GM23338 (cell line): ENCODE measurements at regions not wholly inside any gene's neighbourhood (a gene's known extent, or its start where the extent isn't known, plus 50 kb on each side); places are given as distances from the start of the nearest gene placed in this dataset.

Experiments
- ATAC-seq: fragments of 200-7000 bp; cut with Tn5 transposase; 3 replicates; pipeline ENCODE4 v1.9.1; 2020
- DNase-seq: peaks from one replicate; pipeline ENCODE4 v3.0.0-alpha.2; 2015; ENCODE audit warnings: low spot score
- H2AFZ ChIP-seq: fragments of 200-600 bp; sonication (generic); 2 replicates; pipeline ENCODE4 v1.8.0; 2016; ENCODE audit warnings: antibody characterized with exemption, mild to moderate bottlenecking, moderate library complexity
- H3F3A ChIP-seq: fragments of 200-600 bp; sonication (generic); replicated peaks from 2 replicates; pipeline ENCODE4 v1.8.0; 2017; ENCODE audit warnings: antibody characterized with exemption, mixed run types, low read depth
- H3K27ac ChIP-seq: fragments of 200-600 bp; sonication (generic); 2 replicates; pipeline ENCODE4 v1.6.1; 2016; ENCODE audit warnings: low read depth
- H3K27me3 ChIP-seq: fragments of 200-600 bp; sonication (generic); 2 replicates; pipeline ENCODE4 v1.8.0; 2016; ENCODE audit warnings: mild to moderate bottlenecking, mixed run types, moderate library complexity; ENCODE audit not compliant: insufficient read depth
- H3K36me3 ChIP-seq: fragments of 200-600 bp; sonication (generic); 2 replicates; pipeline ENCODE4 v1.8.0; 2016; ENCODE audit warnings: mild to moderate bottlenecking; ENCODE audit not compliant: insufficient read depth
- H3K4me1 ChIP-seq: fragments of 200-600 bp; sonication (generic); 2 replicates; pipeline ENCODE4 v1.8.0; 2016; ENCODE audit warnings: mild to moderate bottlenecking, moderate library complexity; ENCODE audit not compliant: insufficient read depth
- H3K4me2 ChIP-seq: fragments of 200-600 bp; sonication (generic); 2 replicates; pipeline ENCODE4 v1.7.1; 2017; ENCODE audit warnings: mixed run types
- H3K4me3 ChIP-seq: fragments of 200-600 bp; sonication (generic); 2 replicates; pipeline ENCODE4 v1.6.1; 2016; ENCODE audit warnings: mixed run types
- H3K79me2 ChIP-seq: fragments of 200-600 bp; sonication (generic); replicated peaks from 2 replicates; pipeline ENCODE4 v1.8.0; 2017; ENCODE audit warnings: mild to moderate bottlenecking; ENCODE audit not compliant: insufficient read depth
- H3K9me2 ChIP-seq: fragments of 200-600 bp; sonication (generic); 2 replicates; pipeline ENCODE4 v1.8.0; 2017; ENCODE audit not compliant: insufficient read depth
- H4K20me1 ChIP-seq: fragments of 200-600 bp; sonication (generic); replicated peaks from 2 replicates; pipeline ENCODE4 v1.8.0; 2017; ENCODE audit warnings: mild to moderate bottlenecking; ENCODE audit not compliant: insufficient read depth
- H3K27ac Mint-ChIP-seq: 2 replicates; pipeline ENCODE4 v1.8.0; 2020; ENCODE audit warnings: inconsistent platforms, mild to moderate bottlenecking, moderate library complexity, mixed read lengths
- H3K27me3 Mint-ChIP-seq: 3 replicates; pipeline ENCODE4 v1.8.0; 2022; ENCODE audit warnings: low read depth, mild to moderate bottlenecking, moderate library complexity, mixed read lengths, inconsistent platforms; ENCODE audit not compliant: insufficient read depth, poor library complexity
- H3K36me3 Mint-ChIP-seq: 3 replicates; pipeline ENCODE4 v1.8.0; 2021; ENCODE audit warnings: low read depth, mild to moderate bottlenecking, inconsistent platforms, moderate library complexity, mixed read lengths
- H3K4me1 Mint-ChIP-seq: 3 replicates; pipeline ENCODE4 v1.8.0; 2020; ENCODE audit warnings: mild to moderate bottlenecking, inconsistent platforms, mixed read lengths
- H3K4me3 Mint-ChIP-seq: 3 replicates; pipeline ENCODE4 v1.8.0; 2021; ENCODE audit warnings: moderate library complexity, mild to moderate bottlenecking, inconsistent platforms, mixed read lengths
- H3K9me3 Mint-ChIP-seq: 3 replicates; pipeline ENCODE4 v1.8.0; 2020; ENCODE audit warnings: moderate library complexity, mild to moderate bottlenecking, inconsistent platforms, mixed read lengths
- CREB1 ChIP-seq: fragments of 250-450 bp; sonication (Bioruptor Pico); IDR thresholded peaks from 2 replicates; pipeline ENCODE4 v1.5.0; 2020; ENCODE audit warnings: low read depth, mild to moderate bottlenecking, moderate library complexity
- EZH2 ChIP-seq: fragments of 200-600 bp; sonication (generic); IDR thresholded peaks from one replicate; pipeline ENCODE4 v1.8.0; 2017; ENCODE audit warnings: antibody characterized with exemption, mild to moderate bottlenecking, low read depth; ENCODE audit not compliant: unreplicated experiment
- EZH2phosphoT487 ChIP-seq: fragments of 200-600 bp; sonication (generic); IDR thresholded peaks from one replicate; pipeline ENCODE4 v1.8.1; 2018; ENCODE audit warnings: antibody characterized with exemption; ENCODE audit not compliant: unreplicated experiment
- JUNB ChIP-seq: IDR thresholded peaks from one replicate; pipeline ENCODE4 v1.6.1; 2016; ENCODE audit warnings: antibody characterized with exemption; ENCODE audit not compliant: unreplicated experiment
- NANOG ChIP-seq: IDR thresholded peaks from 2 replicates; pipeline ENCODE4 v1.6.1; 2016; ENCODE audit warnings: antibody characterized with exemption, borderline replicate concordance
- POLR2AphosphoS5 ChIP-seq: IDR thresholded peaks from 2 replicates; pipeline ENCODE4 v1.6.1; 2016; ENCODE audit warnings: antibody characterized with exemption, low read depth
- STAT1 ChIP-seq: IDR thresholded peaks from one replicate; pipeline ENCODE4 v1.6.1; 2016; ENCODE audit warnings: antibody characterized with exemption; ENCODE audit not compliant: unreplicated experiment
- ZNF114 ChIP-seq: fragments of 250-450 bp; sonication (Bioruptor Pico); IDR thresholded peaks from 2 replicates; pipeline ENCODE4 v1.5.0; 2020; ENCODE audit warnings: mild to moderate bottlenecking, moderate library complexity
- ZNF331 ChIP-seq: fragments of 250-450 bp; sonication (Bioruptor Pico); IDR thresholded peaks from 2 replicates; pipeline ENCODE4 v1.5.0; 2020; ENCODE audit warnings: low read depth, mild to moderate bottlenecking, moderate library complexity
- TF ChIP-seq, protein P1 (sequence below): IDR thresholded peaks from 2 replicates; pipeline ENCODE4 v1.6.1; 2016; ENCODE audit warnings: antibody characterized with exemption
- TF ChIP-seq, protein P2 (sequence below), 2 experiments: fragments of 200-600 bp in 1 of 2; sonication (generic) in 1 of 2; conservative IDR thresholded peaks; 2 replicates each; pipeline versions ENCODE4 v1.5.1 to v1.6.1; 2016 to 2017; ENCODE audit warnings: antibody characterized with exemption in 2 of 2, low read depth in 2 of 2, mild to moderate bottlenecking in 2 of 2, moderate library complexity in 1 of 2
- TF ChIP-seq, protein P3 (sequence below): fragments of 250-450 bp; sonication (Bioruptor Pico); IDR thresholded peaks from 2 replicates; pipeline ENCODE4 v1.5.0; 2020; ENCODE audit warnings: mild to moderate bottlenecking, moderate library complexity
- TF ChIP-seq, protein P4 (sequence below): IDR thresholded peaks from one replicate; pipeline ENCODE4 v1.6.1; 2018; ENCODE audit warnings: antibody characterized with exemption; ENCODE audit not compliant: unreplicated experiment

DNA sequence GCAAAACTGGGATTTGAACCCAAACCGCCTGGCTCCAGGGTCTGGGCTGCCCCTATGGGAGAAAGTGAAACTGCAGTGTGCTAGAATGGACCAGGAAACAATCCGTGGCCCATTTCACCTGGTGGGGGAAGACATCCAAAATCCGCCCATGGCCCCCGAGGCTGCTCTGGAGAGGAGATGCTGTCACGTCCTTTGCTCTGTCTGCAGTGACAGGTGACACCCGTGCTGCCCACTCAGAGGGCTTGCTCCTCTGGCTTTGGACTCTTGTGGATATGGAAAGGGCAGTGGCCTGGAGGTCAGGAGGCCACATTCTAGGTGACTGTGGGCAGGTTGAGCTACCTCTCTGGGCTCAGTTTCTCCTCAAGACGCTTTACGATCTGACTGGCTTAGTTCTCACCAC, 151.2 kb upstream of the GPR26 start:
- no peaks in the 10 kb centered on the region for H4K20me1 ChIP-seq
- Mint-ChIP-seq H3K36me3 (no peaks in the 10 kb centered on the region), H3K4me1 (peaks cover 22% of the 10 kb centered on the region), H3K4me3 (no peak overlapping the region), H3K9me3 (no peaks in the 10 kb centered on the region), H3K27ac (no peak overlapping the region), H3K27me3 (peaks cover 8% of the 10 kb centered on the region)
- DNase-seq (no peak), ATAC-seq (no peak)
- H3K4me1 ChIP-seq, result peaks cover 21% of the 10 kb centered on the region
- no peaks in the 10 kb centered on the region for H3K27me3 ChIP-seq
- H3K4me2 ChIP-seq, result no peak overlapping the region
- no peaks in the 10 kb centered on the region for H3K36me3 ChIP-seq
- H3K4me3 ChIP-seq, result no peak overlapping the region
- H3F3A ChIP-seq, result no peaks in the 10 kb centered on the region
- H3K9me2 ChIP-seq, result peaks cover 2% of the 10 kb centered on the region
- H3K27ac ChIP-seq, result no peak overlapping the region
- TF ChIP-seq EZH2phosphoT487 (no peak), ZNF331 (CRISPR knock-in tag) (no peak), ZNF114 (CRISPR knock-in tag) (no peak), NANOG (no peak), EZH2 (no peak), POLR2AphosphoS5 (no peak), CREB1 (CRISPR knock-in tag) (no peak), STAT1 (no peak), JUNB (no peak)
- TF ChIP-seq, protein P1, sequence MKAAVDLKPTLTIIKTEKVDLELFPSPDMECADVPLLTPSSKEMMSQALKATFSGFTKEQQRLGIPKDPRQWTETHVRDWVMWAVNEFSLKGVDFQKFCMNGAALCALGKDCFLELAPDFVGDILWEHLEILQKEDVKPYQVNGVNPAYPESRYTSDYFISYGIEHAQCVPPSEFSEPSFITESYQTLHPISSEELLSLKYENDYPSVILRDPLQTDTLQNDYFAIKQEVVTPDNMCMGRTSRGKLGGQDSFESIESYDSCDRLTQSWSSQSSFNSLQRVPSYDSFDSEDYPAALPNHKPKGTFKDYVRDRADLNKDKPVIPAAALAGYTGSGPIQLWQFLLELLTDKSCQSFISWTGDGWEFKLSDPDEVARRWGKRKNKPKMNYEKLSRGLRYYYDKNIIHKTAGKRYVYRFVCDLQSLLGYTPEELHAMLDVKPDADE, result no peak
- TF ChIP-seq, protein P2, sequence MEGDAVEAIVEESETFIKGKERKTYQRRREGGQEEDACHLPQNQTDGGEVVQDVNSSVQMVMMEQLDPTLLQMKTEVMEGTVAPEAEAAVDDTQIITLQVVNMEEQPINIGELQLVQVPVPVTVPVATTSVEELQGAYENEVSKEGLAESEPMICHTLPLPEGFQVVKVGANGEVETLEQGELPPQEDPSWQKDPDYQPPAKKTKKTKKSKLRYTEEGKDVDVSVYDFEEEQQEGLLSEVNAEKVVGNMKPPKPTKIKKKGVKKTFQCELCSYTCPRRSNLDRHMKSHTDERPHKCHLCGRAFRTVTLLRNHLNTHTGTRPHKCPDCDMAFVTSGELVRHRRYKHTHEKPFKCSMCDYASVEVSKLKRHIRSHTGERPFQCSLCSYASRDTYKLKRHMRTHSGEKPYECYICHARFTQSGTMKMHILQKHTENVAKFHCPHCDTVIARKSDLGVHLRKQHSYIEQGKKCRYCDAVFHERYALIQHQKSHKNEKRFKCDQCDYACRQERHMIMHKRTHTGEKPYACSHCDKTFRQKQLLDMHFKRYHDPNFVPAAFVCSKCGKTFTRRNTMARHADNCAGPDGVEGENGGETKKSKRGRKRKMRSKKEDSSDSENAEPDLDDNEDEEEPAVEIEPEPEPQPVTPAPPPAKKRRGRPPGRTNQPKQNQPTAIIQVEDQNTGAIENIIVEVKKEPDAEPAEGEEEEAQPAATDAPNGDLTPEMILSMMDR (conservative IDR thresholded peaks at IDR 0.05; ENCODE audit: low read depth in 2 of 2), result no peak
- TF ChIP-seq, protein P3, sequence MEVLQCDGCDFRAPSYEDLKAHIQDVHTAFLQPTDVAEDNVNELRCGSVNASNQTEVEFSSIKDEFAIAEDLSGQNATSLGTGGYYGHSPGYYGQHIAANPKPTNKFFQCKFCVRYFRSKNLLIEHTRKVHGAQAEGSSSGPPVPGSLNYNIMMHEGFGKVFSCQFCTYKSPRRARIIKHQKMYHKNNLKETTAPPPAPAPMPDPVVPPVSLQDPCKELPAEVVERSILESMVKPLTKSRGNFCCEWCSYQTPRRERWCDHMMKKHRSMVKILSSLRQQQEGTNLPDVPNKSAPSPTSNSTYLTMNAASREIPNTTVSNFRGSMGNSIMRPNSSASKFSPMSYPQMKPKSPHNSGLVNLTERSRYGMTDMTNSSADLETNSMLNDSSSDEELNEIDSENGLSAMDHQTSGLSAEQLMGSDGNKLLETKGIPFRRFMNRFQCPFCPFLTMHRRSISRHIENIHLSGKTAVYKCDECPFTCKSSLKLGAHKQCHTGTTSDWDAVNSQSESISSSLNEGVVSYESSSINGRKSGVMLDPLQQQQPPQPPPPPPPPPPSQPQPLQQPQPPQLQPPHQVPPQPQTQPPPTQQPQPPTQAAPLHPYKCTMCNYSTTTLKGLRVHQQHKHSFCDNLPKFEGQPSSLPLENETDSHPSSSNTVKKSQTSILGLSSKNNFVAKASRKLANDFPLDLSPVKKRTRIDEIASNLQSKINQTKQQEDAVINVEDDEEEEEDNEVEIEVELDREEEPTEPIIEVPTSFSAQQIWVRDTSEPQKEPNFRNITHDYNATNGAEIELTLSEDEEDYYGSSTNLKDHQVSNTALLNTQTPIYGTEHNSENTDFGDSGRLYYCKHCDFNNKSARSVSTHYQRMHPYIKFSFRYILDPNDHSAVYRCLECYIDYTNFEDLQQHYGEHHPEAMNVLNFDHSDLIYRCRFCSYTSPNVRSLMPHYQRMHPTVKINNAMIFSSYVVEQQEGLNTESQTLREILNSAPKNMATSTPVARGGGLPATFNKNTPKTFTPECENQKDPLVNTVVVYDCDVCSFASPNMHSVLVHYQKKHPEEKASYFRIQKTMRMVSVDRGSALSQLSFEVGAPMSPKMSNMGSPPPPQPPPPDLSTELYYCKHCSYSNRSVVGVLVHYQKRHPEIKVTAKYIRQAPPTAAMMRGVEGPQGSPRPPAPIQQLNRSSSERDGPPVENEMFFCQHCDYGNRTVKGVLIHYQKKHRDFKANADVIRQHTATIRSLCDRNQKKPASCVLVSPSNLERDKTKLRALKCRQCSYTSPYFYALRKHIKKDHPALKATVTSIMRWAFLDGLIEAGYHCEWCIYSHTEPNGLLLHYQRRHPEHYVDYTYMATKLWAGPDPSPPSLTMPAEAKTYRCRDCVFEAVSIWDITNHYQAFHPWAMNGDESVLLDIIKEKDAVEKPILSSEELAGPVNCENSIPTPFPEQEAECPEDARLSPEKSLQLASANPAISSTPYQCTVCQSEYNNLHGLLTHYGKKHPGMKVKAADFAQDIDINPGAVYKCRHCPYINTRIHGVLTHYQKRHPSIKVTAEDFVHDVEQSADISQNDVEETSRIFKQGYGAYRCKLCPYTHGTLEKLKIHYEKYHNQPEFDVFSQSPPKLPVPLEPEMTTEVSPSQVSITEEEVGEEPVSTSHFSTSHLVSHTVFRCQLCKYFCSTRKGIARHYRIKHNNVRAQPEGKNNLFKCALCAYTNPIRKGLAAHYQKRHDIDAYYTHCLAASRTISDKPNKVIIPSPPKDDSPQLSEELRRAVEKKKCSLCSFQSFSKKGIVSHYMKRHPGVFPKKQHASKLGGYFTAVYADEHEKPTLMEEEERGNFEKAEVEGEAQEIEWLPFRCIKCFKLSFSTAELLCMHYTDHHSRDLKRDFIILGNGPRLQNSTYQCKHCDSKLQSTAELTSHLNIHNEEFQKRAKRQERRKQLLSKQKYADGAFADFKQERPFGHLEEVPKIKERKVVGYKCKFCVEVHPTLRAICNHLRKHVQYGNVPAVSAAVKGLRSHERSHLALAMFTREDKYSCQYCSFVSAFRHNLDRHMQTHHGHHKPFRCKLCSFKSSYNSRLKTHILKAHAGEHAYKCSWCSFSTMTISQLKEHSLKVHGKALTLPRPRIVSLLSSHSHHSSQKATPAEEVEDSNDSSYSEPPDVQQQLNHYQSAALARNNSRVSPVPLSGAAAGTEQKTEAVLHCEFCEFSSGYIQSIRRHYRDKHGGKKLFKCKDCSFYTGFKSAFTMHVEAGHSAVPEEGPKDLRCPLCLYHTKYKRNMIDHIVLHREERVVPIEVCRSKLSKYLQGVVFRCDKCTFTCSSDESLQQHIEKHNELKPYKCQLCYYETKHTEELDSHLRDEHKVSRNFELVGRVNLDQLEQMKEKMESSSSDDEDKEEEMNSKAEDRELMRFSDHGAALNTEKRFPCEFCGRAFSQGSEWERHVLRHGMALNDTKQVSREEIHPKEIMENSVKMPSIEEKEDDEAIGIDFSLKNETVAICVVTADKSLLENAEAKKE (CRISPR knock-in tag), result no peak
- TF ChIP-seq, protein P4, sequence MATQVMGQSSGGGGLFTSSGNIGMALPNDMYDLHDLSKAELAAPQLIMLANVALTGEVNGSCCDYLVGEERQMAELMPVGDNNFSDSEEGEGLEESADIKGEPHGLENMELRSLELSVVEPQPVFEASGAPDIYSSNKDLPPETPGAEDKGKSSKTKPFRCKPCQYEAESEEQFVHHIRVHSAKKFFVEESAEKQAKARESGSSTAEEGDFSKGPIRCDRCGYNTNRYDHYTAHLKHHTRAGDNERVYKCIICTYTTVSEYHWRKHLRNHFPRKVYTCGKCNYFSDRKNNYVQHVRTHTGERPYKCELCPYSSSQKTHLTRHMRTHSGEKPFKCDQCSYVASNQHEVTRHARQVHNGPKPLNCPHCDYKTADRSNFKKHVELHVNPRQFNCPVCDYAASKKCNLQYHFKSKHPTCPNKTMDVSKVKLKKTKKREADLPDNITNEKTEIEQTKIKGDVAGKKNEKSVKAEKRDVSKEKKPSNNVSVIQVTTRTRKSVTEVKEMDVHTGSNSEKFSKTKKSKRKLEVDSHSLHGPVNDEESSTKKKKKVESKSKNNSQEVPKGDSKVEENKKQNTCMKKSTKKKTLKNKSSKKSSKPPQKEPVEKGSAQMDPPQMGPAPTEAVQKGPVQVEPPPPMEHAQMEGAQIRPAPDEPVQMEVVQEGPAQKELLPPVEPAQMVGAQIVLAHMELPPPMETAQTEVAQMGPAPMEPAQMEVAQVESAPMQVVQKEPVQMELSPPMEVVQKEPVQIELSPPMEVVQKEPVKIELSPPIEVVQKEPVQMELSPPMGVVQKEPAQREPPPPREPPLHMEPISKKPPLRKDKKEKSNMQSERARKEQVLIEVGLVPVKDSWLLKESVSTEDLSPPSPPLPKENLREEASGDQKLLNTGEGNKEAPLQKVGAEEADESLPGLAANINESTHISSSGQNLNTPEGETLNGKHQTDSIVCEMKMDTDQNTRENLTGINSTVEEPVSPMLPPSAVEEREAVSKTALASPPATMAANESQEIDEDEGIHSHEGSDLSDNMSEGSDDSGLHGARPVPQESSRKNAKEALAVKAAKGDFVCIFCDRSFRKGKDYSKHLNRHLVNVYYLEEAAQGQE, result no peak
- H2AFZ ChIP-seq, result no peak overlapping the region
- no peaks in the 10 kb centered on the region for H3K79me2 ChIP-seq
